ENCODE measurements at regions not wholly inside any gene's neighbourhood (a gene's known extent, or its start where the extent isn't known, plus 50 kb on each side); places are given as distances from the start of the nearest gene placed in this dataset.

DNA sequence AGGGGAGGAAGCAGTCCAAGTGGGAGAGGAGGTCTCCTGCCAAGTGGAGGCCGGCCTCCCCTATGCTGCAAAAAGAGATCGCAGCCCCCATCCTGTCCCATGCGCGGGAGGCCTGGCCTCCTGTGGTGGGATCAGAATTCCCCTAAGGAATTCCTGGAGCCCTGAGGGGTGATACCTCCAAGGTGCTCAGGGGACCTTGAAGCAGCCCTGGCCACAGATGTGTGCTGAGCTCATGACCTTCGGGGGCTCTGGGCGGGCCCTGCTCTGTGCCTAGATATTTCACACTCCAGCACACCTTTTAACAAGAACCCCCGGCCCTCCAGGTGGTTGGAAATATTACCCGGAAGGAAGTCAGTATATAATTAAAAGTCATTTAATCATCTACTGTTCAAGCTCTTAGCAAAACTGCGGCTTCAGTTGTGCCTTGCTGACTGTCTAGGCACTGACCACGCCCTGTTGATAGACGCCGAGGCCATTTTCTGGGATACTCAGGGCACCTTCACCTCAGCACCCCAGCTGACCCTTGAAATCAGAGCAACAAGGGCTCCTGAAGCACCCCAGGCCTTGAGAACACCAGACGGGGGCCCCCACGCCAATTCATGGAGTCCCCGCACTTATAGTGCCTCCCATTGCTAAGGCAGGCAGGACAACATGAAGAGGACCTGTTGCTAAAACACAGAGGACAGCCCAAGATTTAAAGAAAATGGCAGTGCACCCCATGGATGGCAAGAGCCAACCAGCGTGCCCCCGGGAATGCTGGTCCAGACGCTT, 119.1 kb downstream of the NDUFA10 start:
- no peak for DNase-seq (ENCODE audit: low read depth, low spot score)

DNA sequence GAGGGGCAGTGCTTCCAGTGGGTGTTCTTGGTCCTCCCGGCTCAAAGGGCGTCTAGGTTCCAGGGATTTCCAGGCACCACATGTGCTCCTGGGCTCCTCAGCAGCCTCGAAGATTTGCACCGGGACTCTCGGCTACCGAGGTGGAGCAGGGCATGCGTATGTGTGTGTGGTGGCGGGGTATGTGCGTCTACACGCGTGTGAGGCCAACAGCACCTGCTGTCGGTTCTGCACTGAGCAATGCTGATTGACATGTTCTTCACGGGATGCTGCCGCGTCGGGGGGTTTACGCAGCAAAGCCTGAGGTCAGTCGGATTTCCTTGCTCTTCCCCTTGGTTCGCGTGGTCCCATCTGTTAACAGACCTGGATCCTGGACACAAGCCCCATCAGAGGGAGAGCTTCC, 119.8 kb downstream of the NDUFA10 start:
- no peak for DNase-seq (ENCODE audit: low read depth, low spot score)

DNA sequence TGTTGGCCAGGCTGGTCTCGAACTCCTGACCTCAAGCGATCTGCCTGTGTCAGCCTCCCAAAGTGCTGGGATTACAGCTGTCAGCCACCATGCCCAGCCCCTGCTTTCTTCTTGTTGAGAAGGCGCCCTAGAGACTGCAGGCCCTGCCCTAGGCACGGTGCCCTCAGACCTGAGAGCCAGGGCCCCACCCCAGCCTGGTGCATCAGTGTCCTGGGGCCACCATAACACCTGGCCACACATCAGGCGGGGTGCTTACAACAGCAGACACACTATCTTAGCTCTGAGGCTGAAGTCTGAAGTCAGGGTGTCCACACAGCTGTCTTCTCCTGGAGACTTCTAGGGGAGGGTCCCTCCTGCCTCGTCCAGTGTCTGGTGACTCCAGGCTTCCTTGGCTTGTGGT, 120.6 kb downstream of the NDUFA10 start:
- no peak for DNase-seq (ENCODE audit: low read depth, low spot score)

DNA sequence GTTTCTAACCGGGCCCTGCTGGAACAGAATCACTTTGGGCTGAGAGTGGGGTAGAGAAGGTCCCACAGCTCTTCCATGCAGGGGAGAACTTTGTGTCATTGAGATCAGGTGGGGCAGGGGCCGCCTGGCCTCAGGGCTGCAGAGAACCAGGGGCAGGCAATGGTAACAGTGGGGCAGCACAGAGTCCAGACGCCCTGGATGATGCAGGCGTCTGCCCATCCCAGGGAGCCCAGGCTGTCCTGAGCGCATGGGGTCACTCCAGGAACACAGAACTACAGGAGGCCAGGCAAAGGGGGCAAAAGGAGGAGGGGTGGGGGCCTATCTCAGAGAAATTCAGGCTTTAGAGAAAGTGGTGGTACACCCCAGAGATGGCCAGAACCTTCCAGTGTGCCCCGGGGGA, 121.3 kb downstream of the NDUFA10 start:
- no peak for DNase-seq (ENCODE audit: low read depth, low spot score)

DNA sequence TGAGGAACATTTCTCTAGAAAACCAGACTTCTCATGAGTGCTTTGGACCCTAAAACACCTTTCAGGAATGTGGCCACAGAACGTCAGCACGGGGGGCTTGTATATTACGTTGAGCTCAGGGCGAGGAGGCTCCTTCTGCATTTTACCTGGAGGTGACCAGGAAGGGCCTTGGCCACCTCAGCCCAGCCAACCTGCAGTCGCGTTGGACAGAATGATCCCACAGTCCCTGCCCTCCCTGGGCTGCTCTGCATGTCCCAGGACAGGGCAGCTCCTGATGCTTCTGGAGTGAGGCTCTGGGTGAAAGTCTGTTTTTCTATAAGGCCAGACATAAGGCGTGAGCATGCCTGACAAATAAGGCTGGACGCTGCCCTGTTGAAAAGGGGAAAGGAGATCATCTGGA, 121.9 kb downstream of the NDUFA10 start:
- DNase-seq (ENCODE audit: low read depth, low spot score) = no peak

DNA sequence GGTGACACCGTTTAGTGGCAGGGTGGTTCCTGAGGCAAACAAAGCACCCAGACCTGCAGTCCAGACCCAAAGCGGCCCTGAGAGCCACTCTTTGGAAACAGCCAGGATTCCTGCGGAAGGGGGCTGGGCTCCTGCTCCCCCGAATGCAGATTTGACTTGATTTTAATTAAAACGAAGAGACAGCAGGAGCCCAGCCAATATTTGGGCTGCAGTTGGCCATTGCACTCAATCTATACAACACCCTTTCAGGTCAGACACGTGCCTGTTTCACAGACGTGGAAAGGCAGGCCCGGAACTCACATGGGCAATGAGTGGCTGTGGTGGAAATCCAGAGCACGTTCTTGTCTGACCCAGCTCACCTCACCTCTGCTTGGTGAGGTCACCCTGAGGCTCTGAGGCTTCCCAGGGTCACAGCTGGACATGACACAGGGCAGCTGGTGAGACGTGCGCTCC, 122.4 kb downstream of the NDUFA10 start:
- peak; percentile 20 for DNase-seq (ENCODE audit: low read depth, low spot score)

DNA sequence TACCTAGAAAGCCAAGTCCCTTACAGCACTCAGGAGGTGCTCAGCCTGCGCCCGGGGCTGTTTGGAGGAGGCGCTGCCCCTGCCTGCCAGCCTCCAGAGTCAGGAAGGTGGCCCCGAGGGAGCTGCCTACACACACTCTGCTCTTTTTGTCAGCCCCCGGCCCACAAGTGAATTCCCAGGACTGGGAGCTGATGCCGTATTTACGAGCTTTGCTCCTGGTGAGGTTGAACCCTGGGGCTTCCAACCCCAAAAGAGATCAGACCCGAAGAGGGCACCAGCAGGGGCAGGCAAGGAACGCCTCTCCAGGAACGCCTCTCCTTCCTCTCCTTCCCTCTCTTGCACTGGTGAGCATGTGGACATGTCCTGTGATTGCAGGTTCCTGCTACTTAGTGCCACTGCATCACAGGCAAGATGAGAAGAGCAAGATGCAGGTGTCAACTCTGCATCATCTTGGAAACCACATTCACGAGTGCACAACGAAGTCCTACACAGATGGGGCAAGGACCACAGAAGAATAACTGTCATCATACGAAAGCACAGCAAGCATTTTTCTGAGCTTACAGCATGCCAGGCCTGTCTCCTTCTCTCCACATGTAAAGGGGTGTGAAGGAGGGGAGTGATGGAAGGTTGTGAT, 126.7 kb downstream of the NDUFA10 start:
- no peak for DNase-seq (ENCODE audit: low read depth, low spot score)

DNA sequence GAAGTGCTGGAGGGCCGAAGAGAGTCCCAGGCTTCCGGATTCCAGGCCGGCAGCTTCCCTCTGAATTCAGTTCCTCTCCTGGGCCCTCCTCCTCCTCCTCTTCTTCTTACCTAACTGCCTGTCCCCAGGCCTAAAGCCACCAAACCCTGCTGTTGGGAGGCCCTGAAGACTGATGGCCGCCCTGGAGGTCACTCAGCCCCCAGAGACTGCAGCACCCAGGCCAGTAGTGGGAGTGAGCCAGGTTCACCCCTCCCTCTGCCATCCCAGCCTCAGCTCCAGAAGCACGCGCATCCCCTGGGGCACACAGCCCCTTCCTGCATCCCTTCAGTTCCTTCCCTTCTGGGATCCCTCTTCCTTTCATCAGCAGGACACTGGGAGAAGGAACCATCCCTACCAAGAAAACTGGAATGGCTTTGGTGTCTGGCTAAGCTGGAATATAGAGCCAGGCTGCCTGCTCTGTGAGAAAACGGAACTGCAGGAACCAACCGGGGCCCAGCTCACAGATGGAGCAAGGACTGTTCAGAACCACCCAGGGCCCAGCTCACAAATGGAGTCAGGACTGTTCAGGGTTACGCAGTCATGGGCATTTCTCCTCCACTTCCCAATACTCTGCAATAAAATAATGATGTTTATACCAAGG, 127.4 kb downstream of the NDUFA10 start:
- DNase-seq (ENCODE audit: low read depth, low spot score) = no peak

DNA sequence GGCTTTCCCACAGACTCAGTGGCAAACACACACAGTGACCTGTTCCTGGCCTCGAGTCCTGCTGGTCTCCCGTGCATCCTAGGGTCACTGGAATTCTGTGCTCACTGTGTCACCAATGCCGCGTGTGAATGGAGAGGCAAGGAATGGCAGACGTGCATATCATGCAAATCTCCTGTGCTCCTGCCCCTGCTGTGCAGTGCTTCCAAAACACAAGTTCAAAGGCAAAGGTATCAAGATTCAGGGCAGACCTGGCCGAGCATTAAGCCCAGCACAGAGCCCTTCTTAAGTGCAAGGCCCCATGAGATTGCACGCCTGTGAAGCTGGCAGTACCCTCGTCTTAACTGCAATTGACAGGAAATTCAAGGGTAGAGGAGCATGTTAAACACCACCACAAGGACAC, 129.1 kb downstream of the NDUFA10 start:
- DNase-seq (ENCODE audit: low read depth, low spot score) = peak; percentile 20

DNA sequence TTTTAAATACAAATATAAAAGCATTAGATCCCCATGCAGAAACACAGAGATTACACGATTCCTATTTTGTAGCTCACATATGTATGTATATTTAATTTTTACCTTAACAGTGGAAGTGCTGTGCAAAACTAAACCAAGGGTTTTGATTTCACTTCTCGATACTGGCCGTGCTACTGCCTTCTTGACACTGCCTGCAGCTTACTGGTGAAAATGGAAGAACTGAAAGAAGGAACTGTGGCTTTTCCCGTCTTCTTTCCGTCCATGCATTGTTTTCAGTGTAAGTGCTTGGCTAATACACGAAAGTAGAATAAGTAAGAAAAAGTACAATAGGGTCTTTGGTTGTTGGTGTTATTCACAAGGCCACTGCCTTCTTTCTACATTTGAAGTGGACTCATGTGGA, 129.5 kb downstream of the NDUFA10 start:
- DNase-seq (ENCODE audit: low read depth, low spot score) = no peak

DNA sequence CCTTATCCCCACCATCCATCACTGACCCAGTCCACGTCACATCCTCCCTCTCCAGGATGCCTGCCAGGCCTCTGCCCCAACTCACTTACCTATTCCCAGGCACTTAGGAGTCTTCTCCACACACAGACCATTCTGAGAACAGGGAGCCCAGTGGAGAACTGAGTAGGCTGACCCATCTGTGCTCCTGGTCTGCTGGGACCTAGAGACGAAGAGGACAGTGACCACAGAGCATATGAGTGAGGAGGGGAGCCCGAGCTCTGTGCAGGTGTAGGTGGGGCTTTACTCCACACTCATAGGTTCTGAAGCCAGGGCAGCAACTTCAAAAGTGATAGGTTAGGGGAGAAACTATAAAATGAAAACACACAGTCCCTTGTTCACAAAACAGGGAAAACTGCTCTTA, 130.0 kb downstream of the NDUFA10 start:
- DNase-seq (ENCODE audit: low read depth, low spot score) = no peak

DNA sequence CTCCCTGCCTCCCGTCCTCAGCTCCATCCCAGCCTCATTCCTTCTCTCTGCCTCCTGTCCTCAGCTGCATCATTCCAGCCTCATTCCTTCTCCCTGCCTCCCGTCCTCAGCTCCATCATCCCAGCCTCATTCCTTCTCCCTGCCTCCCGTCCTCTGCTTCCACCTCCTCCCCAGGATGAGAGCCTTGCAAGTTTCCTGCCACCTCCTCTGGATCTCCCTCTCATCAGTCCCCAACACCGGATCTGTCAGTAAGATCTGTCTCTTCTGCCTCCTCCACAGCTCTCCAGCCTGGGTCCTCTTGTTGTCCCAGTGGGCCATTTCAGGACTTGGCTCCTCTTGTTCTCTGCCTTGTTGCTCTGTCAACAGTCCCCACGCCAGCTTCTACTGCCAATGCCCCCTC, 130.9 kb downstream of the NDUFA10 start:
- DNase-seq (ENCODE audit: low read depth, low spot score) = no peak

DNA sequence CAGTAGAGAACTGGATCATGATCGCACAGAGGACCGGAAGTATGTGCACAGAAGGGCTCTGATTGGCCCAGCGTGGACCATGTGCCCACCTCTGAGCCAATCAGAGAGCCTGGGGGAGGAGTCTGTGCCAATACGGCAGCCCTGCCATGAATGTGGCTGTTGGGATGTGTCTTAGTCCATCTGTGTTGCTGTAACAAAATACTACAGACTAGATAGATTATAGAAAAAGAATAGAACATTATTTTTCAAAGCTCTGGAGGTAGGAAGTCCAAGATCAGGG, 132.0 kb downstream of the NDUFA10 start:
- no peak for DNase-seq (ENCODE audit: low read depth, low spot score)

DNA sequence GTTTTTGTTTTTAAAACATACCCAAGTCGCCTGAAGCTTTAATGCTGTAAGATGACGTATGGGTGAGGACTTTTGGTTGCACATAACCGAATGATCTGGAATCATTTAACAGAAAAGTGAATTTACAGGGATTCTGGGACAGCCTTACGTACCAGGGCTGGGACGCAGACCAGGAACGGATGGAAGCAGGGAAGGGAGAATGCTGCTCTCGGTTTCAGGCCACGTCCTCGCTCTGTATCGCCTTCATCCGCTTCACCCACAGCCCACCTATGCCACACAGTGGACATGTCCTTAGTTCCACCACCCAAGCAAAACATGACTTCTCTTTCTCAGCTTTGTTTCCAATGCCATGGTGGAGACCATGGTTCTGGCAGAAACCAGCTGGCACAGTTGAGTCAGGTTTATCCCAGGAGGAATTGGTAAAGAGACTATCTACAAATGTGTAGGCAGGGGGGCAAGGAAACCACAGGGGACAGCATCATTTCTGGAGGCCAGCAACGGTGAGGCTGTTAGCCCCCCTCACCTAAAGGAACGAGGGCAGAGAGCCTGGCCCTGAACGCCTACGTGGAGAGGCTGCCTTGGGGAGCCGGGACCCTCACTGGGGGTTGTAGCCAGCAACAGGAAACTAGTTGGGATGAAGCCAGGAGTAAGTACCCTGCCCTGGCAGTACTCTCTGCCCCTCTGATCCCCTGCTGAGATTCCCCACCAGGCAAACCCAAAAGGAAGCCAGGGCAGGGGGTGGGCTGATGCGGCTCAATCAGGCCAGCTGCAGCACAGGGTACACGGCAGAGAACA, 132.5 kb downstream of the NDUFA10 start:
- DNase-seq (ENCODE audit: low read depth, low spot score) = no peak

DNA sequence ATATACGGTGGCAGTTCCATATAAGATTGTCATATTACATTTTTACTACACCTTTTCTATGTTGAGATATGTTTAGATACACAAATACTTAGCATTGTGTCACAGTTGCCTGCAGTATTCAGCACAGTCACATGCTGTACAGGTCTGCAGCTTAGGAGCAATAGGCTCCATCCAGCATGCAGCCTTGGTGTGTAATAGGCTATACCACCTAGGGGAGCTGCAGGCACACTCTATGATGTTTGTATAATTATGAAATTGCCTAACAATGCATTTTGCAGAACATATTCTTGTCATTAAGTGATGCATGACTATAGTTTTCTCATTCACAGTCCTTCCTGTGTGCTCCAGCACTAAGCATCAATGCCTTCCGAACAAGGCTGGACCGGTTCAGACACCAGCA, 133.4 kb downstream of the NDUFA10 start:
- DNase-seq (ENCODE audit: low read depth, low spot score) = no peak

DNA sequence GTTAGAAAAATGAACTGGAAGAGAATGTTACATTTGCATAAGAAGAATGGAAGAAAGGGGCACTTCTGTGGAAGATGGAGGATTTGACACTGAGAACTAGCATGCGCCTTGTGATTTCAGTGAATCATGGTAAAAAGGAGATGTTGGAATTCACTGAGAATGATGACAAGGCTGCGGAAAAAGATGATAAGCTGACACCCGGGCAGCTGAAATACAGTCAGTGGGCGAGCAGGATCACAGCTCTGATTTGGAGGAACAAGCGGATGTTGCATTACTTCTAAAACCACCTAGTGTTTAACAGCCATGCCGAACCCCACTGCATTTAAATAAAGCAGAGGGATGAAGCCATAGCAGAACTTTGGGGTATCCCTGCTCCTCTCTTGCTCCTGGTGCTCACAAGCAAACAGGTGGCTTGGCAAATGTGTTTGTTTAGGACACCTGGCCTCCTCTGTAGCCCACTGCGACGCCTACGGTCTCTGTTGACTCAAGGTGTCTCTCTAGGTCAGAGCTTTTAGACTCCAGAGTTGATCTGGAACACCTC, 134.9 kb downstream of the NDUFA10 start:
- no peak for DNase-seq (ENCODE audit: low read depth, low spot score)

DNA sequence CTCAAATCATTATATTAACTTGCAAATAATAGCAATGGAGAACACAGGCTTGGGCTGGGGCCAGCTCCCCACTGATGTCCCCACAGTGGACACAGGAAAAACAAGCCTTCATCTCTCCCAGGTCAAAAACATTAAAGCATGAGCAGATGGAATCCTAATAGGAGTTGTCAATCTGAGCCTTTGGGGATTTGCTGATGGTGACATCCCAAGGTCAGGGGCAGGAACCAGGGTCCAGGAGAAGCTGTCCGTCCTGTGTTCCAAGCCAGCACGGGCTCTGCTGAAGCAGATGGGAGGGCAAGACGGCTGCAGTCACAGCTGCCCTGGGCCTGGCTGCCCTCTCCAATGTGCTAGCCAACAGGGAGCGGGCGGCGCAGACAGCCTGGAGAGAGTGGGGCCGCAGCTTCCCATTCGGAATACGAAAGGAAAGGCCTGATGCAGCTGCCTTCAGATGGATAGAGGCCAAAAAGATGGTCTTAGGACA, 135.5 kb downstream of the NDUFA10 start:
- DNase-seq (ENCODE audit: low read depth, low spot score) = no peak

DNA sequence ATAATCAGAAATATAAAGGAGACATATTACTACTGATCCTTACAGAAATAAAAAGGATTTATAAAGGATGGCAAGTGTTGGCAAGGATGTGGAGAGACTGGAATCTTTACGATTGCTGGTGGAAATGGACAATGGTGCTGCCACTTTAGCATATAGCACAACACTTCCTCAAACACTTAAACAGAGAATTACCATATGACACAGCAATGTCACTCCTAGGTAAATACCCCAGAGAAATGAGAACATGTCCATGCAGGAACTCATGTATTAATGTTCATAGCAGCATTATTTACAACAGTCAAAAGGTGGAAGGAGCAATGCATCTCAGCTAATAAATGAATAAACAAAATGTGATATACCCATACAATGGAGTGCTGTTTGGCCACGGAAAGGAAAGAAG, 137.5 kb downstream of the NDUFA10 start:
- DNase-seq (ENCODE audit: low read depth, low spot score) = no peak

DNA sequence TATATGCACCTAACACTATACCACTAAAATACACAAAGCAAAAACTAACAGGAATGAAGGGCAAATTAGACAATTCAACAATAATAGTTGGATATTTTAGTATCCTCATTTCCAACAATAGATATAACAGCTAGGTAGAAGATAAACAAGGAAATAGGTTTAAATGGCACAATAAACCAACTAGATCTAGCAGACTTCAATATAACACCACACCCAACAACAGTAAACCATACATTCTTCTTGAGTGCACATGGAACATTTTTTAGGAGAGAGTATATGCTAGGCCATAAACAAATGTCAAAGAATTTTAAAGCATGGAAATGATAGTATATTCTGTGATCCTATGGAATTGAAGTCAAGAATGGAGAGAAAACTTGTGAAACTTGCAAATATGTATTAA, 138.4 kb downstream of the NDUFA10 start:
- no peak for DNase-seq (ENCODE audit: low read depth, low spot score)

DNA sequence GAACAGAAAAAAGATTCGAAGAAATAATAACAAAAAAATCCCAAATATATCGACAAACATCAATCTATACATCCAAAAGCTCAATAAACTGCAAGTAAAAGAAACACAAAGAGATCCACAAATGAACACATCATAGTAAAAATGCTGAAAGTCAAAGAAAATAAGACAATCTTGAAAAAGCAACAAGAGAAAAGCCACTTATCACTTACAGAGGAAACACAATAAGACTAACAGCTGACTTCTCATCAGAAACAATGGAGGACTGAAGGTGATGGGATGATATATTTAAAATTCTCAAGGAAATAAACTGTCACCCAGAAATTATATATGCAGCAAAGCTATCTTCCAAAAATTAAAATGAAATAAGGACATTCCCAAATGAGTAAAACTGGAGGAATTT, 140.3 kb downstream of the NDUFA10 start:
- no peak for DNase-seq (ENCODE audit: low read depth, low spot score)

DNA sequence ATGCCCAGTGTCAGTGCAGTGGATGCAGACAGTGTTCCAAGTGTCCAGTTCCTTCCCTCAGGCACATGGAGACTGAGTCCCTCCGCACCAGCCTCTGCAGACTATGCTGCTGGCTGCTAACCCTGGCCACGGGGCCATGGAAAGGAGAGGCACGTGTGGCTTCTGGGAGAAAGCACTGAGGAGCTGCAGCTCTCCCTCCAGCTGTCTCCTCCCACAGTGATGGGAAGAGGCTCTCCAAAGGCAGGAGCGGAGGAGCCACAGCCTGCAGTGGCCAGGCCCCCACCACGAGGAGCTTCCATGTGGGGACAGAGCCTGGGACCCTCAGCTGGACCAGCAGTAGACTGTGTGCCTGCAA, 141.1 kb downstream of the NDUFA10 start:
- no peak for DNase-seq (ENCODE audit: low read depth, low spot score)
